A549 (cell line): ENCODE measurements at regions not wholly inside any gene's neighbourhood (a gene's known extent, or its start where the extent isn't known, plus 50 kb on each side); places are given as distances from the start of the nearest gene placed in this dataset.

Experiments
- ATAC-seq, 2 experiments: fragments of 200-7000 bp in 1 of 2; fragments of >200 bp in 1 of 2; cut with Nextera tagmentation in 1 of 2; cut with Tn5 transposase in 1 of 2; 3 replicates each; pipeline versions ENCODE4 v1.8.0 to v1.9.1; 2018 to 2020; ENCODE audit warnings: mild to moderate bottlenecking in 1 of 2, moderate library complexity in 1 of 2
- CTCF ChIA-PET: fragments of 300-600 bp; sonication (Branson Sonifier 250); formaldehyde crosslinking; extraction: SDS; loops from one replicate; lab custom pipeline; 2021; ENCODE audit warnings: antibody characterized with exemption, inconsistent platforms; lab: Yijun Ruan, JAX
- POLR2A ChIA-PET: fragments of 350-600 bp; formaldehyde crosslinking; extraction: SDS; loops from one replicate; lab custom pipeline; 2021; ENCODE audit warnings: antibody characterized with exemption, inconsistent platforms; lab: Yijun Ruan, JAX
- DNase-seq, 2 experiments: peaks; one replicate each; pipeline versions ENCODE4 v3.0.0 to v3.0.0-alpha.2; 2011 to 2016; ENCODE audit warnings: low read depth in 1 of 2, low spot score in 1 of 2
- FAIRE-seq: peaks from 2 replicates; lab custom pipeline; 2011; peaks lifted over from hg19 to GRCh38; lab: Jason Lieb, UNC
- H3K27ac ChIP-seq, 2 experiments: fragments of >200 bp; sonication (Bioruptor Twin); formaldehyde crosslinking; 3 replicates each; pipeline ENCODE4 v1.5.1; 2016 to 2017
- H3K4me1 ChIP-seq: fragments of >200 bp; sonication (Bioruptor Twin); formaldehyde crosslinking; 3 replicates; pipeline ENCODE4 v1.6.1; 2016
- H3K4me2 ChIP-seq: fragments of >200 bp; sonication (Bioruptor Twin); formaldehyde crosslinking; 3 replicates; pipeline ENCODE4 v1.6.1; 2016
- H3K4me3 ChIP-seq: fragments of >200 bp; sonication (Bioruptor Twin); formaldehyde crosslinking; 3 replicates; pipeline ENCODE4 v1.5.1; 2016
- H3K9me3 ChIP-seq: fragments of >200 bp; sonication (Bioruptor Twin); formaldehyde crosslinking; 3 replicates; pipeline ENCODE4 v1.6.1; 2016
- ATOH8 ChIP-seq: fragments of 250-450 bp; sonication (Bioruptor Pico); IDR thresholded peaks from 2 replicates; pipeline ENCODE4 v1.5.0; 2020; ENCODE audit warnings: low read depth, mild to moderate bottlenecking, moderate library complexity
- BCL3 ChIP-seq: fragments of >200 bp; sonication (Bioruptor Twin); formaldehyde crosslinking; IDR thresholded peaks from 3 replicates; pipeline ENCODE4 v1.6.1; 2016
- CBX8 ChIP-seq: fragments of 200-600 bp; sonication (generic); IDR thresholded peaks from 2 replicates; pipeline ENCODE4 v1.6.1; 2016
- E2F6 ChIP-seq: IDR thresholded peaks from 2 replicates; pipeline ENCODE4 v1.6.1; 2012; ENCODE audit warnings: low read depth, borderline replicate concordance
- EHMT2 ChIP-seq: fragments of 200-600 bp; sonication (generic); IDR thresholded peaks from 2 replicates; pipeline ENCODE4 v1.6.1; 2016; ENCODE audit warnings: antibody characterized with exemption, low read depth, mild to moderate bottlenecking, moderate library complexity
- EP300 ChIP-seq, 2 experiments: fragments of >200 bp; sonication (Bioruptor Twin); formaldehyde crosslinking; IDR thresholded peaks; 2 replicates in 1 of 2; 3 replicates in 1 of 2; pipeline ENCODE4 v1.6.1; 2016 to 2017
- ESRRA ChIP-seq: fragments of 150-350 bp; IDR thresholded peaks from 2 replicates; pipeline ENCODE4 v1.6.1; 2014; ENCODE audit warnings: mild to moderate bottlenecking, low read length, borderline replicate concordance
- FOSB ChIP-seq: fragments of 250-450 bp; sonication (Bioruptor Pico); IDR thresholded peaks from 2 replicates; pipeline ENCODE4 v1.5.0; 2020; ENCODE audit warnings: mild to moderate bottlenecking, moderate library complexity
- HES2 ChIP-seq: fragments of >200 bp; sonication (Bioruptor Twin); formaldehyde crosslinking; IDR thresholded peaks from 2 replicates; pipeline ENCODE4 v1.6.1; 2016
- HEYL ChIP-seq: fragments of 250-450 bp; sonication (Bioruptor Pico); IDR thresholded peaks from 2 replicates; pipeline ENCODE4 v1.8.0; 2021; ENCODE audit warnings: mild to moderate bottlenecking, moderate library complexity
- HMGXB4 ChIP-seq: fragments of 250-450 bp; sonication (Bioruptor Pico); IDR thresholded peaks from 2 replicates; pipeline ENCODE4 v1.5.0; 2021; ENCODE audit warnings: mild to moderate bottlenecking, moderate library complexity, borderline replicate concordance
- HOXA7 ChIP-seq: fragments of 250-450 bp; sonication (Bioruptor Pico); IDR thresholded peaks from 2 replicates; pipeline ENCODE4 v1.5.0; 2020; ENCODE audit warnings: mild to moderate bottlenecking, moderate library complexity
- HOXB13 ChIP-seq: fragments of 250-450 bp; sonication (Bioruptor Pico); IDR thresholded peaks from 2 replicates; pipeline ENCODE4 v1.5.0; 2020; ENCODE audit warnings: low read depth, mild to moderate bottlenecking, moderate library complexity
- MAFK ChIP-seq: fragments of 450-650 bp; IDR thresholded peaks from 2 replicates; pipeline ENCODE4 v1.6.1; 2014; ENCODE audit not compliant: partially characterized antibody
- MAX ChIP-seq: IDR thresholded peaks from 2 replicates; pipeline ENCODE4 v1.6.1; 2012
- MAZ ChIP-seq: fragments of 150-350 bp; IDR thresholded peaks from 2 replicates; pipeline ENCODE4 v1.6.1; 2014; ENCODE audit warnings: antibody characterized with exemption, low read depth, low read length, borderline replicate concordance
- NPAS2 ChIP-seq: fragments of 250-450 bp; sonication (Bioruptor Pico); IDR thresholded peaks from 2 replicates; pipeline ENCODE4 v1.8.0; 2022; ENCODE audit warnings: mild to moderate bottlenecking, moderate library complexity, borderline replicate concordance
- NR3C1 ChIP-seq: fragments of >200 bp; sonication (Bioruptor Twin); formaldehyde crosslinking; IDR thresholded peaks from 3 replicates; pipeline ENCODE4 v1.6.1; 2017
- PBX3 ChIP-seq: IDR thresholded peaks from 2 replicates; pipeline ENCODE4 v1.6.1; 2012
- POLR2AphosphoS2 ChIP-seq: conservative IDR thresholded peaks from 2 replicates; pipeline ENCODE4 v1.6.1; 2012; ENCODE audit warnings: low read length, improper control_type of control experiment, inconsistent platforms
- RARB ChIP-seq: fragments of 250-450 bp; sonication (Bioruptor Pico); IDR thresholded peaks from 2 replicates; pipeline ENCODE4 v1.8.0; 2021; ENCODE audit warnings: mild to moderate bottlenecking, moderate library complexity
- RFX5 ChIP-seq: fragments of 450-650 bp; IDR thresholded peaks from 2 replicates; pipeline ENCODE4 v1.7.1; 2014; ENCODE audit warnings: antibody characterized with exemption, mild to moderate bottlenecking, moderate library complexity
- TFCP2L1 ChIP-seq: fragments of 250-450 bp; sonication (Bioruptor Pico); IDR thresholded peaks from 2 replicates; pipeline ENCODE4 v1.5.0; 2021; ENCODE audit warnings: mild to moderate bottlenecking
- TP53 ChIP-seq: fragments of 250-450 bp; sonication (Bioruptor Pico); IDR thresholded peaks from 2 replicates; pipeline ENCODE4 v1.5.0; 2021; ENCODE audit warnings: mild to moderate bottlenecking, moderate library complexity
- USF2 ChIP-seq: fragments of 450-650 bp; IDR thresholded peaks from 2 replicates; pipeline ENCODE4 v1.6.1; 2014; ENCODE audit warnings: antibody characterized with exemption
- ZC3H11A ChIP-seq: fragments of 450-650 bp; IDR thresholded peaks from 2 replicates; pipeline ENCODE4 v1.6.1; 2014; ENCODE audit warnings: antibody characterized with exemption, mild to moderate bottlenecking
- WGBS: methylation state at CpG from one replicate; pipeline ENCODE4 v1.1.6; 2017; ENCODE audit errors: missing lambda C conversion rate; 5-methylcytosine and 5-hydroxymethylcytosine counted together

GRCh38 chr11:87866951-87867350 lies 308.3 kb downstream of the RAB38 start:
- no peaks in the 10 kb centered on the region for H3K9me3 ChIP-seq
- CTCF ChIA-PET, result no interaction called here
- no peaks in the 10 kb centered on the region for H3K4me1 ChIP-seq
- H3K4me3 ChIP-seq, result no peak overlapping the region
- DNase-seq, result no peak
- 2% methylated on average over 1 of the region's 1 CpG for WGBS
- no peak overlapping the region for H3K4me2 ChIP-seq
- POLR2A ChIA-PET, result no interaction called here
- no peak overlapping the region for H3K27ac ChIP-seq
- no peak for FAIRE-seq
- no peak for ATAC-seq
- TF ChIP-seq PBX3, result no peak
- TF ChIP-seq CBX8, result no peak
- no peak for TF ChIP-seq HMGXB4
- no peak for TF ChIP-seq NR3C1
- no peak for TF ChIP-seq RARB (CRISPR knock-in tag)
- TF ChIP-seq NPAS2, result no peak
- TF ChIP-seq HOXB13 (CRISPR knock-in tag), result no peak
- TF ChIP-seq MAX, result no peak
- no peak for TF ChIP-seq POLR2AphosphoS2
- TF ChIP-seq, all 56 proteins: peak for 0

GRCh38 chr11:87861030-87861429 lies 314.2 kb downstream of the RAB38 start:
- Histone ChIP-seq H3K4me2 (no peak overlapping the region), H3K27ac (no peak overlapping the region), H3K4me1 (no peaks in the 10 kb centered on the region), H3K4me3 (no peak overlapping the region), H3K9me3 (no peaks in the 10 kb centered on the region)
- CTCF ChIA-PET, result interaction anchor here (1.7 kb wide), 1 partner anchor 17 kb away, joined by 4 read pairs; no protein-coding TSS in a partner anchor
- TF ChIP-seq USF2, result no peak
- TF ChIP-seq NR3C1, result no peak
- TF ChIP-seq TFCP2L1 (CRISPR knock-in tag), result no peak
- TF ChIP-seq TP53, result no peak
- no peak for TF ChIP-seq MAFK
- no peak for TF ChIP-seq RFX5
- TF ChIP-seq EP300 (IDR thresholded peaks at IDR 0.05), result no peak
- TF ChIP-seq HEYL, result no peak
- no peak for TF ChIP-seq ESRRA
- no peak for TF ChIP-seq ZC3H11A
- TF ChIP-seq FOSB (CRISPR knock-in tag), result no peak
- TF ChIP-seq MAZ, result no peak
- no peak for TF ChIP-seq ATOH8
- no peak for TF ChIP-seq HOXA7 (CRISPR knock-in tag)
- TF ChIP-seq BCL3, result no peak
- no peak for TF ChIP-seq E2F6
- TF ChIP-seq NPAS2, result no peak
- no peak for TF ChIP-seq EHMT2
- TF ChIP-seq HMGXB4, result no peak
- no peak for TF ChIP-seq HES2
- no peak for DNase-seq
- no peak for ATAC-seq
- 26% methylated on average over 4 of the region's 4 CpGs for WGBS
- POLR2A ChIA-PET, result no interaction called here
- FAIRE-seq, result no peak
